OCI-LY1 (cell line): ENCODE measurements at regions not wholly inside any gene's neighbourhood (a gene's known extent, or its start where the extent isn't known, plus 50 kb on each side); places are given as distances from the start of the nearest gene placed in this dataset.

Experiments used
- CTCF ChIP-seq: fragments of 200-600 bp; sonication (generic), shearing (Covaris generic); IDR thresholded peaks from 2 replicates; pipeline ENCODE4 v1.5.1; 2017; ENCODE audit warnings: mild to moderate bottlenecking, antibody characterized with exemption, low read length, moderate library complexity, mixed read lengths
- EZH2 ChIP-seq: fragments of 200-600 bp; sonication (generic), shearing (Covaris generic); IDR thresholded peaks from 2 replicates; pipeline ENCODE4 v1.8.0; 2017; ENCODE audit warnings: borderline replicate concordance, mixed run types, mild to moderate bottlenecking, antibody characterized with exemption, low read length, moderate library complexity, mixed read lengths

GRCh38 chr20:56155625-56156024 lies 92.9 kb upstream of the MC3R start:
- TF ChIP-seq CTCF (no peak), EZH2 (no peak)
